Activated T-cell treated with anti-CD3 and anti-CD28 coated beads for 48 hours (primary cell): ENCODE measurements at regions not wholly inside any gene's neighbourhood (a gene's known extent, or its start where the extent isn't known, plus 50 kb on each side); places are given as distances from the start of the nearest gene placed in this dataset.

Source experiments
- DNase-seq: peaks from one replicate; pipeline ENCODE4 v3.0.0-alpha.2; 2020; ENCODE audit warnings: low read depth

- DNase-seq: no peak
These were observed 421.9 kb upstream of the CADM1 start for GRCh38 chr11:115926138-115926537.

DNA sequence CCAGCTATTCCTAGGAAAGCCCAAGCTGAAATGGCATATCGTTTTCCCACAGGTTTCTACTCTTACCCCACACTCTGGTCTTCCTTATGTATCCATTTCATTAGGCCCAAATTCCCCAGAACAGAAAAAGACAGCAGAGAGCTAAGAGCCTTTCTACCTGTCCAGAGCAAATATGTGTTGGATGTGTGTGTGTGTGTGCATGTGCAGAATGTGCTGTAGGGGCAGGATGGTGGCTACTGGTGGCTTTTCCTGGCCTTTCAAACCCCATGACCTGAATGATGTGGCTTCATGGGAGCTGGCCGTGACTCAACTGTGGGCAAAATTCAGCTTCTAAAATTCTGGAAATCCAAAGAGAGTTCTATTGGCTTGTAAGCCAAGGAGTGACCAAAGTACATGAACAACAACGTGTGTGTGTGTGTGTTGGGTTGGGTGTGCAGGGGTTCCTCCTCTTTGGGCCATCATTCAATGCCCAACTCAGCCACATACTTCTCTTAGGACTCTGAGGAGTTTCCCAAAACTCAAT is 421.4 kb upstream of the CADM1 start:
- no peak for DNase-seq

DNA sequence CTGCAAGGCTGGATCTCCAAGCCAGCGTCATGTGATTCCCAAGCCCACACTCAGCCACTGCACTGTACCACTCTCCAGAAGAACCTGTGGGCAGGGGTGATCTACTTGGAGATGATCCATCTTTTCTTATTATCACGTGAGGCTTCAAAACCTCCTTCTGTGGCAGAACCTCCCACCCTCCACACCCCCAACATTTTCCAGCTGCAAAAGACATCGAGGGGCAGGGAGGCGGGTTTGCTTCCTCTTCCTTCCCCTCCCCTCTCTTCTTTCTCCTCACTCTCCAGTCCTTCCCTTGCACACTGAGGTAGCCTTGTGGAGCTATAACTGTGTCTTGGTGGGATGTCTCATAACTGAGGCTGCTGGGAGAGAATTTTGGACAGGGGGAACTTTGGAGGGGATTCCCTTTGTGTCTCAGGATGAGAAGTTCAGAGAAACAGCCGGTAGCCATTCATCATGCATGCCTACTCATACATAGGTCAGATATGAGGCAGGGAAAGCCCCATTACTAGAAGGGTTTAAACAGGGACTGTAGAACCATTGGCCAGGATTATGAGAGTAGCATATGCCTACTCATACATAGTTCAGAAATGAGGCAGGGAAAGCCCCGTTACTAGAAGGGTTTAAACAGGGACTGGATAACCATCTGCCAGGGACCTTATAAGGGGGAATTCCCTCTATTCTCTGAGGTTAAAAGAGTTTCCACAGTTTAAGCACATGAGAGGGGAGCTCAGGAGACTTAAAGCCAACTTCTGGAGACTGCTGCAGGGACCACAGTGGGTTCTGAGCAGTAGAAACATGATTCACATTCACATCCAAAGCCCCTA is 420.7 kb upstream of the CADM1 start:
- DNase-seq: peak; percentile 5

- no peak for DNase-seq
These were observed 418.7 kb upstream of the CADM1 start for GRCh38 chr11:115922876-115923275.

DNA sequence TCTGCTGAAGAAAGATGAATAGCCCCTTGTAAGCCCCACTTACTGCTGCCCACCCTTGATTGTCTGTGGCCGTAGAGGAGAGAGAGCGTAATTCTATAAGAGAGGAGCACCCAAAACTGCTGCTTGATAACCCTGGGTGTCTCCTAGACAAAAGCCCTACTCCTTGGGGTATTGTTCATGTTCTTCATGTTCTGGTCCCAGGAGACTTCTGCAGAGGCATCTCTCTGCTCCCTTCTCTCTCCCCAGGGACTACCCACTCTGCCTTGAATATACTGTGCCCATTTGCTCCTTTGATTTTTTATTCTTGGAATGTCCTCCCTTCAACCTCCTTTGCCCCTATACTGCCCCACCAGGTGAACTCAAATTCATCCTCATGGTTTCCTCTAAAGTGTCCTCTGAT is 417.8 kb upstream of the CADM1 start:
- DNase-seq: no peak

DNA sequence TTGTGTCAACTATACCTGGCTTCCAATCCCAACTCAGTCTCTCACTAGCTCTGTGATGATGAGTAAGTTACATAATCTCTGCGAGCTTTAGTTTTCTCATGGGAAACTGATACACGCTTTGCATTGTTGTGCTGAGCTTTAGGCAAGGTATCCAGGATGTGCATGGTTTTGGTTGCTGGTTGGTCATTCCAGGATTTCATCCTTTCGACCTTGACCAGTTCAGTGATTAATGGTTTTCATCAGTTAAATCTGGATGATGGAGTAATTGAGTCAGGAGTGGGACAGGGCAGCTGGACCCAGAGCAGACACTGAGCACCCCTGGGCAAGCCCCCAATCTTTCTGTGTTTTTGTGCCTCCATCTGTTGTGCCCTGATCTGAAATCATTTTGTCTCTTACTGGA is 417.3 kb upstream of the CADM1 start:
- no peak for DNase-seq

DNA sequence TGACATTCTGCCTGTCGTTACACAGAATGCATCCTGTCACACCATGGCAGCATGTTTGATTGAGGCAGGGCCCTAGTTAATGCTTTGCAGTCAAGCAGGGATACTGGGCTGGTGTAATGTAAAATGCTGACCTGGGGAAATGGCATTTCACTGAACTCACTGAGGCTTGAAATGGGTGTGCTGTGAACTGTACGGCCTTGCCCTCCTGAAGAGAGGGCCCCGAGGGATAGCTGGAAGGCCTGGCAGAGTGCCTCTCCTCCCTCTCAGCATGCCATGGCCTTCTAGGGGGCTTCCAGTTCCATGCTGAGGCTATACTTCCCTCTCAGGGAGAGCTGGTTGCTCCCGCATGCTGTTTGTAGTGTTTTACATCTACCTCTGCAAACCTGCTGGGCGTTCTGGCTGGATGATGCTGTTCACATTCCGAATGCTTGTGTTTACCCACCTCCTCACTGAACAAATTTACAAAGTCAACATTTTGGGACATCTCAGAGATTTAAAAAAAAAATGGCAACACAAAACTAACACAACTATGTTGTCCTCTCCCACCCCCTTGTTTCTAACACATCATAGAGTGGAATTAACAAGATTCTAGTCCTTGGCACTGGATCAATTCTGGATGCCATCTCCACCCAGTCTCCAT is 416.7 kb upstream of the CADM1 start:
- DNase-seq: no peak

GRCh38 chr11:115920092-115920461 is 415.9 kb upstream of the CADM1 start:
- no peak for DNase-seq

GRCh38 chr11:115919341-115920091 is 415.3 kb upstream of the CADM1 start:
- DNase-seq: no peak

DNA sequence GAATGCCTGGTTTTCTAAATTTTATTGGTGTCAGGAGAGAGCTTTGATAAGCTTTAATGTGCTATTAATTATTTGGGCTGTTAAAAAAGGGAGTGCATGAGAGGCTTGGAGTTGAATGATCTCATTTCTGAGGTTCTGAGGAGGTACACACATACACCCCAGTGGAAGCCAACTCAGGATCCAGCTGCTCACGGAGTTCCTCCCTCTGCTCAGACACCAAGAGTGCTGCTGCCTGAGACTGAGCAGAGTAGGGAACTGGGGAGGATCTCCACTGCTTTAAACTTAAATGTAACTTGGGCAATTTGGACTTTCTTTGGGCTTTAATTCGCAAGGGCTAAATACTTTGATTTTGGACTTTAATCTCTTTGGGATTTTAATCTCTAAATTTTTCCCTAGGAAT is 414.4 kb upstream of the CADM1 start:
- no peak for DNase-seq

GRCh38 chr11:115916608-115917007 is 412.4 kb upstream of the CADM1 start:
- DNase-seq: no peak

- no peak for DNase-seq
These were observed 408.3 kb upstream of the CADM1 start for GRCh38 chr11:115912484-115912945.

- DNase-seq: no peak
These were observed 407.6 kb upstream of the CADM1 start for GRCh38 chr11:115911613-115912346.

DNA sequence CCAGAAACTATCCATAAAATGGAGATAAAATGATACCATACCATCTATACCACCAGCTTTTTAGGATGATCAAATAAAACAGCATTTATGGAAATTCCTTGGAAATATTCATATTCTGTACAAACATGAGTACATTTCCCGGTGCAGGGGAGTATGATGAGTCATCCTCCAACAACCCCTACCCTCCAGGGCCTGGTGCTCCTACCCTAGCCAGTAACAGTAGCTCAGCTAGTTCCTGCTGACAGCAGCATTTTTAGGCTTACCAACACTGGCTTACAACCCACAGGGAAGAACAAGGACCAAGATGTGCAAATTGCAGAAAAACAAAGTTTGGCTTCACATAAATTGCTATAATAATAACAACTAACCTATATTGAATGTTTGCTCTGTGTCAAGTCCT is 406.2 kb upstream of the CADM1 start:
- no peak for DNase-seq

- DNase-seq: no peak
These were observed 402.0 kb upstream of the CADM1 start for GRCh38 chr11:115906171-115906570.

- no peak for DNase-seq
These were observed 401.3 kb upstream of the CADM1 start for GRCh38 chr11:115905341-115906000.

GRCh38 chr11:115903179-115903578 is 399.0 kb upstream of the CADM1 start:
- no peak for DNase-seq

DNA sequence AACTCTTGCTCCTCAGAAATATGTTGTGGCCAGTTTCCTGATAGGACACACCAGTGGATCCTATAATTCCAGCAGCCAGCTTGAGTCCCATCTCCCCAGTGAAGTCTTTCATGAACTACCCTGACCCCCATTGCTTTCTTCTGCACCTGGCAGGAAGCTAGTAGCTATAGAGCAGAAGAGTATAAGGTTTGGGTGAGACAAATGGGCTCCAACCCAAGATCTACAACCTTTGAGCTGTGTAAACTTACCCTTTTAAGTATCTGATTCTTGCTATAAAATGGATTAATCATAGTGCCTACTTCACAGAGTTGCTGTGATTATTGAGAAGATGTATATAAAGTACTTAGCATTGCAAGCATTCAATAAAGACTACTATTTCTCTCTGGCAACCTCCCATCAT is 396.9 kb upstream of the CADM1 start:
- no peak for DNase-seq

GRCh38 chr11:115900111-115900510 is 395.9 kb upstream of the CADM1 start:
- no peak for DNase-seq

DNA sequence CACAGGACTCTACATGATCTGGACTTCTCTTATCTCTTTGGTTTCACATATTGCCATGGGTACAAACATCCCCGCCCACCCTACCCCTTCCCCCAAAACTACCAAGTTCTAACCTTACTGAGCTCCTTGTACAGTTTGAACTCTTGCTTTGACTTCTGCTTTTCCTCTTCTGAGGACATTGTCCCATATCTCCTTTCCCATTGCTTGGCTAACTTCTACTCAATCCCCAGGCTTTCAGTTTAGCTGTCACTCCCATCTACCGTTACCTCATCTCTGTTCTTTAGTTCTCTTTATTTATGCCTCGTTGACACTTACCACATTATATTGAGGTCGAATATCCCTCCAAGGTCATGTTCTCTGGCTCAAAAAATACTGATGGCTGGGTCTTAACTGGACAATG is 393.5 kb upstream of the CADM1 start:
- no peak for DNase-seq

GRCh38 chr11:115896084-115896483 is 391.9 kb upstream of the CADM1 start:
- no peak for DNase-seq

- no peak for DNase-seq
These were observed 391.4 kb upstream of the CADM1 start for GRCh38 chr11:115895594-115895993.
